Transverse colon (tissue), 4 donors: ENCODE measurements at regions not wholly inside any gene's neighbourhood (a gene's known extent, or its start where the extent isn't known, plus 50 kb on each side); places are given as distances from the start of the nearest gene placed in this dataset.

ENCODE experiments used
- DNase-seq: peaks from one replicate; pipeline ENCODE4 v3.0.0-alpha.2; 2019
- H3K27ac ChIP-seq, 4 donors: fragments of 200-600 bp; sonication (generic); 2 replicates each; pipeline ENCODE4 v1.5.1; 2016 to 2018; ENCODE audit warnings: inconsistent platforms in 4 of 4
- H3K27me3 ChIP-seq: fragments of 200-600 bp; sonication (generic); 2 replicates; pipeline ENCODE4 v1.5.1; 2017; ENCODE audit warnings: inconsistent platforms
- H3K36me3 ChIP-seq, 4 donors: fragments of 200-600 bp; sonication (generic); 2 replicates each; pipeline ENCODE4 v1.5.1; 2017 to 2019; ENCODE audit warnings: inconsistent platforms in 4 of 4
- H3K4me1 ChIP-seq, 4 donors: fragments of 200-600 bp; sonication (generic); 2 replicates each; pipeline ENCODE4 v1.5.1; 2017 to 2020; ENCODE audit warnings: inconsistent platforms in 4 of 4
- H3K4me3 ChIP-seq, 4 donors: fragments of 200-600 bp; sonication (generic); 1 replicate in 1 of 4; 2 replicates in 3 of 4; pipeline versions ENCODE4 v1.5.1 to v1.6.1; 2017 to 2019; ENCODE audit warnings: inconsistent platforms in 4 of 4
- H3K9me3 ChIP-seq, 2 donors: fragments of 200-600 bp; sonication (generic); 2 replicates each; pipeline ENCODE4 v1.5.1; 2017 to 2019; ENCODE audit warnings: inconsistent platforms in 2 of 2
- CTCF ChIP-seq, 5 experiments: fragments of 200-600 bp in 3 of 5; fragments of 450-650 bp in 2 of 5; sonication (generic) in 3 of 5; IDR thresholded peaks; 1 replicate in 2 of 5; 2 replicates in 3 of 5; pipeline ENCODE4 v1.5.1; 2016 to 2017; ENCODE audit warnings: antibody characterized with exemption in 5 of 5, inconsistent platforms in 3 of 5, mild to moderate bottlenecking in 2 of 5, moderate library complexity in 1 of 5
- EP300 ChIP-seq: sonication (generic); formaldehyde crosslinking; IDR thresholded peaks from one replicate; pipeline ENCODE4 v1.6.1; 2017; ENCODE audit warnings: antibody characterized with exemption, low read depth
- POLR2A ChIP-seq: fragments of 450-650 bp; IDR thresholded peaks from one replicate; pipeline ENCODE4 v1.6.1; 2016; ENCODE audit warnings: antibody characterized with exemption, mild to moderate bottlenecking, moderate library complexity
- POLR2AphosphoS5 ChIP-seq, 3 donors: sonication (generic); formaldehyde crosslinking; IDR thresholded peaks; one replicate each; pipeline ENCODE4 v1.6.1; 2016; ENCODE audit warnings: antibody characterized with exemption in 3 of 3
- WGBS, 2 donors: methylation state at CpG; one replicate each; pipeline ENCODE4 v1.1.5; 2018; ENCODE audit warnings: low coverage in 1 of 2; 5-methylcytosine and 5-hydroxymethylcytosine counted together
- in situ Hi-C, 4 donors: fragments of 200-750 bp; cut with MboI; loops; one replicate each; pipeline versions ENCODE4 v1.15.0 to v1.15.1; 2017; ENCODE audit warnings: low sequenced_read_pairs in 3 of 4, low pct_ligation_motif_present in 1 of 4, low pct_unique_long_range_greater_than_20kb in 1 of 4
- intact Hi-C: fragments of 100-400 bp; cut with DNase I; formaldehyde crosslinking; loops from one replicate; pipeline ENCODE4 v1.15.1; 2023; ENCODE audit warnings: low total_unique reads

DNA sequence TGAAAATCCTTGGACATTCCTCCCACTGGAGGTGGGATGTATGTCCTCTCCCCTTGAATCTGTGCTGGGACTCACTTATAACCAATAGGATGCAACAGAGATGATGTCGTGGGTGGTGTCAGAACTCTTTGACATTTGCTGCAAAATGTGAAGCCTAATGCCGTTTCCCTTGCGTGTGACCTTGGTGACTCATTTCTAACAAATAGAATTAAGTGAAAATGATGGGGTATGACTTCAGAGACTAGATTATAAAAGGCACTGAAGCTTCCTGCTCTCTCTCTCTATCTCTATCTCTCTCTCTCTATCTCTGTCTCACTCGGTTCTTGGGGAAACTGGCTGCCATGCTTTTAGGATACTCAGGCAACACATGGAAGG, 126.1 kb upstream of the STC2 start:
- TF ChIP-seq CTCF (IDR thresholded peaks at IDR 0.05) = no peak
- TF ChIP-seq POLR2A = no peak
- TF ChIP-seq EP300 = no peak
- no peak for TF ChIP-seq POLR2AphosphoS5 (IDR thresholded peaks at IDR 0.05)
- no peak overlapping the region for H3K4me3 ChIP-seq
- no peaks in the 10 kb centered on the region for H3K9me3 ChIP-seq
- in situ Hi-C loops (no loop called here), intact Hi-C loops (no loop called here)
- no peaks in the 10 kb centered on the region for H3K4me1 ChIP-seq
- H3K27ac ChIP-seq = peak overlapping the region in 3 of 4 donors; percentile 13 to 41 (median 31)
- no peak for DNase-seq
- 61 to 72% methylated on average over 4 of the region's 4 CpGs for WGBS, 2 donors
- H3K27me3 ChIP-seq = no peaks in the 10 kb centered on the region
- no peaks in the 10 kb centered on the region for H3K36me3 ChIP-seq

DNA sequence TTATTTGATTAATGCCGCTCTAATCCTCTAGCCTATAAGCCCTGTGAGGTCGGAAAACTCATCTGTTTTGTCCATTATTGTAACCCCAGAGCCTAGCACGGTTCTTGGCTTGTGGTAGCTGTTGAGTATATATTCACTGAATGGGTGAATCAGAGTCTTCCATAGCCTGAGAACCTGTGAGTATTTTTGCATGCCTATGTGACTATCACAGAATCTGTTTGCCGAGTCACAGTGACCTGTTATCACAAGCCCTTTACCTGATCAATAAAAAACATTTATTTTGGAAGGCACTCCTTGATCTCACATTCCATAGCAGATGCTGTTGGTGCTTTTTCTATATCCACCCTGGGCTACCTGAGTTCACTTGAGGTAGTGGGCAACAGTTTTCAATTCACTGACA, 125.0 kb upstream of the STC2 start:
- Histone ChIP-seq H3K9me3 (no peaks in the 10 kb centered on the region), H3K36me3 (no peaks in the 10 kb centered on the region), H3K4me1 (no peaks in the 10 kb centered on the region), H3K27ac (no peak overlapping the region), H3K4me3 (no peak overlapping the region), H3K27me3 (no peaks in the 10 kb centered on the region)
- no peak for DNase-seq
- TF ChIP-seq POLR2A (no peak), POLR2AphosphoS5 (IDR thresholded peaks at IDR 0.05) (no peak), CTCF (IDR thresholded peaks at IDR 0.05) (no peak), EP300 (no peak)
- intact Hi-C loops (no loop called here), in situ Hi-C loops (no loop called here)
- WGBS, 2 donors = 64 to 90% methylated on average over 2 to 4 of the region's 4 CpGs

GRCh38 chr5:173452119-173452905, 124.1 kb upstream of the STC2 start:
- TF ChIP-seq POLR2AphosphoS5 (IDR thresholded peaks at IDR 0.05) = no peak
- no peak for TF ChIP-seq CTCF (IDR thresholded peaks at IDR 0.05)
- TF ChIP-seq POLR2A = no peak
- no peak for TF ChIP-seq EP300
- in situ Hi-C loops (no loop called here), intact Hi-C loops (no loop called here)
- H3K27ac ChIP-seq = no peak overlapping the region
- no peaks in the 10 kb centered on the region for H3K36me3 ChIP-seq
- no peaks in the 10 kb centered on the region for H3K27me3 ChIP-seq
- DNase-seq = no peak
- WGBS, 2 donors = 63 to 75% methylated on average over 9 of the region's 9 CpGs
- H3K9me3 ChIP-seq = no peaks in the 10 kb centered on the region
- no peak overlapping the region for H3K4me3 ChIP-seq
- H3K4me1 ChIP-seq = no peaks in the 10 kb centered on the region

DNA sequence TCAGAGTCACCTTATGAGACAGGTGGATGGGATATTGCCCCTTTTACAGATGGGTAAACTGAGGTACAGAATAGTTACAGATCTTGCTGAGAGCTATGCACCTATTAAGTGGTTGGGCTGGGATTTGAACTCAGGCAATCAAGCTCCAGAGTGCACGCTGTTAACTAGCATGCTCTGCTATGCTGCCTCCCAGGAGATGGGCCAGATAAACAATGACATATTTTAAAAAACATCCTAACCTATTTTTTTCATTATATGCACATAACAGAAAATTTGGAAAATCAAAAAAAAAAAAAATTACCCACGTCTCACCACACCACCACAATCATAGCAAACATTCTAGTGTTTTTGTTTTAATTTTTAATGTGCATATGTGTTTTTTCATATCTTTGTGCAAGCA, 123.4 kb upstream of the STC2 start:
- Histone ChIP-seq H3K4me3 (no peak overlapping the region), H3K27ac (no peak overlapping the region), H3K36me3 (no peaks in the 10 kb centered on the region), H3K4me1 (no peaks in the 10 kb centered on the region), H3K27me3 (no peaks in the 10 kb centered on the region), H3K9me3 (no peaks in the 10 kb centered on the region)
- in situ Hi-C loops = no loop called here
- no peak for TF ChIP-seq CTCF (IDR thresholded peaks at IDR 0.05)
- TF ChIP-seq EP300 = no peak
- TF ChIP-seq POLR2AphosphoS5 (IDR thresholded peaks at IDR 0.05) = no peak
- TF ChIP-seq POLR2A = no peak
- no peak for DNase-seq
- WGBS, 2 donors = 57 to 67% methylated on average over 1 to 2 of the region's 2 CpGs
- intact Hi-C loops = no loop called here
